ENCODE measurements at regions not wholly inside any gene's neighbourhood (a gene's known extent, or its start where the extent isn't known, plus 50 kb on each side); places are given as distances from the start of the nearest gene placed in this dataset.

GRCh38 chr1:164380893-164381292, 178.1 kb upstream of the PBX1 start:
- no peak for TF ChIP-seq EZH2 (IDR thresholded peaks at IDR 0.05; ENCODE audit: borderline replicate concordance, insufficient read depth, low read length, poor library complexity, severe bottlenecking)
- no peak for TF ChIP-seq EP300 (conservative IDR thresholded peaks at IDR 0.05; ENCODE audit: poor library complexity, severe bottlenecking)
- TF ChIP-seq CTCF (IDR thresholded peaks at IDR 0.05; ENCODE audit: poor library complexity, severe bottlenecking): no peak

Measured in neural cell (in vitro differentiated cells).